ENCODE measurements at regions not wholly inside any gene's neighbourhood (a gene's known extent, or its start where the extent isn't known, plus 50 kb on each side); places are given as distances from the start of the nearest gene placed in this dataset.

DNA sequence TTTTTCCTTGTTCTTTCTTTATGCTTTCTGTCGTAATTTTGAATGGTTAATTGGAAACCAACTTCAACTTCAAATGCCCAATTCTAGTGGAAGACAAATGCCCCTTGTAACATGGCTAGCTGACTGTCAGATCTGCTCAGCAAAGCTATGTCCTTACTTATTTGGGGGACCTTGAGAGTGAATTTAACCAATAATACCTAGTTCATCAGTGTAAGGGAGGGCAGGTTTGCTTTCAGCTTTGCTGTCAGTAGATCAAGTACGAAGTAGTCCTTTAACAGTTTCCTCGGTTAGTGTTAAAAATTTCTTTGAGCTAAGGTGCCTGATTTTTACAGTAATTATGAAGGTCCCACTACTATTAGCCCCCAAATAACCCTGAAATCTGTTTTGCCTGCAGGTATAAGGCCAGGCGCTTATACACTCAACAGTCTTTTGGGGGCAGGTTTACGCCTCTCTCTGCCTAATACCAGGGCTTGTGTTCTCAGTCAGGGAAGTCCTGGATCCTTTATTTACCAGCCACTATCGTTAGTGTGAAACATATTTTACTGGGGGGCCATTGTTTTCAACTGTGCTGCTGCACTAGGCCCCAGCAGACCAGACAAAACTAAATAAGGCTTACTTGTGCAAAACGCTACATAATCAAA, 165.1 kb upstream of the KCNJ3 start:
- Histone ChIP-seq H3K4me3 (replicated peaks; ENCODE audit: insufficient read depth, low read length) (no peak overlapping the region), H3K27me3 (ENCODE audit: insufficient read depth, poor library complexity, severe bottlenecking) (no peaks in the 10 kb centered on the region), H3K27ac (replicated peaks) (no peak overlapping the region)
- DNase-seq (ENCODE audit: low read depth in 1 of 2, low spot score in 1 of 2): no peak
- TF ChIP-seq GABPA (IDR thresholded peaks at IDR 0.05; ENCODE audit: low read depth) (no peak), POLR2AphosphoS5 (IDR thresholded peaks at IDR 0.05; ENCODE audit: low read depth) (no peak), SPI1 (IDR thresholded peaks at IDR 0.05; ENCODE audit: borderline replicate concordance, low read depth) (no peak)
- TF ChIP-seq, protein P1, sequence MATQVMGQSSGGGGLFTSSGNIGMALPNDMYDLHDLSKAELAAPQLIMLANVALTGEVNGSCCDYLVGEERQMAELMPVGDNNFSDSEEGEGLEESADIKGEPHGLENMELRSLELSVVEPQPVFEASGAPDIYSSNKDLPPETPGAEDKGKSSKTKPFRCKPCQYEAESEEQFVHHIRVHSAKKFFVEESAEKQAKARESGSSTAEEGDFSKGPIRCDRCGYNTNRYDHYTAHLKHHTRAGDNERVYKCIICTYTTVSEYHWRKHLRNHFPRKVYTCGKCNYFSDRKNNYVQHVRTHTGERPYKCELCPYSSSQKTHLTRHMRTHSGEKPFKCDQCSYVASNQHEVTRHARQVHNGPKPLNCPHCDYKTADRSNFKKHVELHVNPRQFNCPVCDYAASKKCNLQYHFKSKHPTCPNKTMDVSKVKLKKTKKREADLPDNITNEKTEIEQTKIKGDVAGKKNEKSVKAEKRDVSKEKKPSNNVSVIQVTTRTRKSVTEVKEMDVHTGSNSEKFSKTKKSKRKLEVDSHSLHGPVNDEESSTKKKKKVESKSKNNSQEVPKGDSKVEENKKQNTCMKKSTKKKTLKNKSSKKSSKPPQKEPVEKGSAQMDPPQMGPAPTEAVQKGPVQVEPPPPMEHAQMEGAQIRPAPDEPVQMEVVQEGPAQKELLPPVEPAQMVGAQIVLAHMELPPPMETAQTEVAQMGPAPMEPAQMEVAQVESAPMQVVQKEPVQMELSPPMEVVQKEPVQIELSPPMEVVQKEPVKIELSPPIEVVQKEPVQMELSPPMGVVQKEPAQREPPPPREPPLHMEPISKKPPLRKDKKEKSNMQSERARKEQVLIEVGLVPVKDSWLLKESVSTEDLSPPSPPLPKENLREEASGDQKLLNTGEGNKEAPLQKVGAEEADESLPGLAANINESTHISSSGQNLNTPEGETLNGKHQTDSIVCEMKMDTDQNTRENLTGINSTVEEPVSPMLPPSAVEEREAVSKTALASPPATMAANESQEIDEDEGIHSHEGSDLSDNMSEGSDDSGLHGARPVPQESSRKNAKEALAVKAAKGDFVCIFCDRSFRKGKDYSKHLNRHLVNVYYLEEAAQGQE (IDR thresholded peaks at IDR 0.05; ENCODE audit: insufficient replicate concordance, low read depth): no peak
- TF ChIP-seq, protein P2, sequence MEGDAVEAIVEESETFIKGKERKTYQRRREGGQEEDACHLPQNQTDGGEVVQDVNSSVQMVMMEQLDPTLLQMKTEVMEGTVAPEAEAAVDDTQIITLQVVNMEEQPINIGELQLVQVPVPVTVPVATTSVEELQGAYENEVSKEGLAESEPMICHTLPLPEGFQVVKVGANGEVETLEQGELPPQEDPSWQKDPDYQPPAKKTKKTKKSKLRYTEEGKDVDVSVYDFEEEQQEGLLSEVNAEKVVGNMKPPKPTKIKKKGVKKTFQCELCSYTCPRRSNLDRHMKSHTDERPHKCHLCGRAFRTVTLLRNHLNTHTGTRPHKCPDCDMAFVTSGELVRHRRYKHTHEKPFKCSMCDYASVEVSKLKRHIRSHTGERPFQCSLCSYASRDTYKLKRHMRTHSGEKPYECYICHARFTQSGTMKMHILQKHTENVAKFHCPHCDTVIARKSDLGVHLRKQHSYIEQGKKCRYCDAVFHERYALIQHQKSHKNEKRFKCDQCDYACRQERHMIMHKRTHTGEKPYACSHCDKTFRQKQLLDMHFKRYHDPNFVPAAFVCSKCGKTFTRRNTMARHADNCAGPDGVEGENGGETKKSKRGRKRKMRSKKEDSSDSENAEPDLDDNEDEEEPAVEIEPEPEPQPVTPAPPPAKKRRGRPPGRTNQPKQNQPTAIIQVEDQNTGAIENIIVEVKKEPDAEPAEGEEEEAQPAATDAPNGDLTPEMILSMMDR (IDR thresholded peaks at IDR 0.05; ENCODE audit: insufficient read depth, low read length): no peak

DNA sequence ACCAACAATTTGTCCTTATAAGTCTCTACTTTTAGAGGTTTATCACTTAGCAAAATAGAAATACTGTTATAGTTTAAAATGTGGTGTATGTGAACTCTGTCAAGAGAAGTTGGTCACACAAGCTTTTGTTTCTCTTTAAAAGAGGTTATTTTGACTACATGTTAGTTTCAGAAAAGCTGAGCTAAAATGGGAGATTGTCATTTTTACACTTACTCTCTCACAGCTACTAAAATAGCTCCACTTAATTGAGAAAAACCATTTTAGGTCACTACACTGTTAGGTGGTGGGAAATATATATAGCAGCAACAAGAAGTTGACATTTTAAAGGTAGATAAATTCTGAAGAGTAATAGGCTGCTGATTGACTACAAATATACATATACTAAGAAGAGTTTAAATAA, 161.5 kb upstream of the KCNJ3 start:
- no peak for TF ChIP-seq POLR2AphosphoS5 (IDR thresholded peaks at IDR 0.05; ENCODE audit: low read depth)
- no peak for TF ChIP-seq SPI1 (IDR thresholded peaks at IDR 0.05; ENCODE audit: borderline replicate concordance, low read depth)
- TF ChIP-seq, protein P1 (IDR thresholded peaks at IDR 0.05; ENCODE audit: insufficient replicate concordance, low read depth): no peak
- TF ChIP-seq, protein P2 (IDR thresholded peaks at IDR 0.05; ENCODE audit: insufficient read depth, low read length): no peak
- no peak for TF ChIP-seq GABPA (IDR thresholded peaks at IDR 0.05; ENCODE audit: low read depth)

DNA sequence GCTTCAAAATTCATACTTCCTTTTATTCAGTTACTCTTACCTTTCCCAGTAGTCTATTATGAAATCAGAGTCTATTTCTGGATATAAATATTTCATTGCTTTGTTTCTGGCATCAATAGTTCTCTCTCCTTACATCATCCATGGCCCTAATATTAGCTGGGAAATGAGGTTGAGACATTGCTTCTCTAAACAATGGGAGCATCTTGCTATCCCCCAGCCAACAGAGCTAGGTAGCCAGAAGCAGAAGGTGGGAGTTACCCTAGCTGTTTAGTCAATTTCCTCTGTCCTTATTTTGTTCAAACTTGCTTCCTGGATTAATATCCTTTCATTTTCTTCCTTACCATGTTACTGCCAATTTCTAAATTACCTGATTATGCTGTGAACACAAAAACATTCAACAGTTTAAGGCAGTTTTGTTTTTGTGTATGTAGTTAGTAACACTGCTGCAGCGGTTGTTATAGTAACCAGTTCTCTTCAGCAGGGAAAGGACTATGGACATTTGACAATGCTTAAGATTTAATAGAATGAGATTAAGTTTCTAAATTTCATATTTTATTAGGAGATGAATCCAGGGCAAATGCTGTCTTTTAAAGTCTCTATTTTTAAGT, 160.5 kb upstream of the KCNJ3 start:
- DNase-seq (ENCODE audit: low read depth in 1 of 2, low spot score in 1 of 2): no peak
- Histone ChIP-seq H3K4me3 (replicated peaks; ENCODE audit: insufficient read depth, low read length) (no peak overlapping the region), H3K27ac (replicated peaks) (no peak overlapping the region), H3K27me3 (ENCODE audit: insufficient read depth, poor library complexity, severe bottlenecking) (no peaks in the 10 kb centered on the region)
- TF ChIP-seq SPI1 (IDR thresholded peaks at IDR 0.05; ENCODE audit: borderline replicate concordance, low read depth): no peak
- no peak for TF ChIP-seq GABPA (IDR thresholded peaks at IDR 0.05; ENCODE audit: low read depth)
- TF ChIP-seq POLR2AphosphoS5 (IDR thresholded peaks at IDR 0.05; ENCODE audit: low read depth): no peak
- TF ChIP-seq, protein P2 (IDR thresholded peaks at IDR 0.05; ENCODE audit: insufficient read depth, low read length): no peak
- TF ChIP-seq, protein P1 (IDR thresholded peaks at IDR 0.05; ENCODE audit: insufficient replicate concordance, low read depth): no peak

More for the DNA sequence above, 161.5 kb upstream of the KCNJ3 start:
- no peak for DNase-seq (ENCODE audit: low read depth in 1 of 2, low spot score in 1 of 2)
- Histone ChIP-seq H3K4me3 (replicated peaks; ENCODE audit: insufficient read depth, low read length) (no peak overlapping the region), H3K27me3 (ENCODE audit: insufficient read depth, poor library complexity, severe bottlenecking) (no peaks in the 10 kb centered on the region), H3K27ac (replicated peaks) (no peak overlapping the region)
